ENCODE measurements at regions not wholly inside any gene's neighbourhood (a gene's known extent, or its start where the extent isn't known, plus 50 kb on each side); places are given as distances from the start of the nearest gene placed in this dataset.
"Not testable (repeated sequence)": the region's sequence is repeated elsewhere in the genome, so short reads cannot be mapped to it uniquely, and the experiment has no call there.

DNA sequence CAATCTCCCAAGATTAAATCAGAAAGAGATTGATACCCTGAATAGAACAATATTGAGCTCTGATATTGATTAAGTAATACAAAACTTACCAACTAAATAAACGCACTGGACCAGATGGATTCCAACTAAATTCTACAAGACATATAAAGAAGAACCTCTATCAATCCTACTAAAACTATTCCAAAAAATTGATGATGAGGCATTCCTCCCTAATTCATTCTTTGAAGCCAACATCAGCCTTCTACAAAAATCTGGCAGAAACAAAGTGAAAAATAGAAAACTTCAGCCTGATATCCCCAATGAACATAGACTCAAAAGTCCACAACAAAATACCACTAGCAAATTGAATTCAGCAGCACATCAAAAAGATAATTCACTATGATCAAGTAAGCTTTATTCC, 695.5 kb downstream of the NYAP2 start:
- H3K4me1 ChIP-seq (ENCODE audit: control insufficient read depth, insufficient read depth, low read length) = no peaks in the 10 kb centered on the region
- DNase-seq (no peak), ATAC-seq (no peak)
- WGBS = 90% methylated on average over 1 of the region's 1 CpG
- no peaks in the 10 kb centered on the region for H3K27me3 ChIP-seq (ENCODE audit: control insufficient read depth, insufficient read depth)
- no peak overlapping the region for H3K4me3 ChIP-seq (ENCODE audit: low read length)
- intact Hi-C loops (cut with DNase I) = no loop called here
- no peaks in the 10 kb centered on the region for H3K9me3 ChIP-seq (ENCODE audit: control insufficient read depth, low read length)
- no peak overlapping the region for H3K27ac ChIP-seq (ENCODE audit: low read length)

DNA sequence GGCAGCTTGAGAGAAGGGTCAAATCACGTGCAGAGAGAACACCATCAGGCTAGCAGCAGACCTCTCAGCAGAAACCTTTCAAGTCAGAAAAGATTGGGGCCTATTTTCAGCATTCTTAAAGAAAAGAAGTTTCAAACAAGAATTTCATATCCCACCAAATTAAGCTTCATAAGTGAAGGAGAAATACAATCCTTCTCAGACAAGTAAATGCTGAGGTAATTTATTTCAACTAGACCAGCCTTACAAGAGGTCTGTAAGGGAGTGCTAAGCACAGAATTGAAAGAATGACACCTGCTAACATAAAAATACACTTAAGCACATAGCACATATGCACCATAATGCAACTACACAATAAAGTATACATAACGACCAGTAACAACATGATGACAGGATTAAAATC, 693.9 kb downstream of the NYAP2 start:
- 77% methylated on average over 2 of the region's 2 CpGs for WGBS
- H3K9me3 ChIP-seq (ENCODE audit: control insufficient read depth, low read length) = no peaks in the 10 kb centered on the region

DNA sequence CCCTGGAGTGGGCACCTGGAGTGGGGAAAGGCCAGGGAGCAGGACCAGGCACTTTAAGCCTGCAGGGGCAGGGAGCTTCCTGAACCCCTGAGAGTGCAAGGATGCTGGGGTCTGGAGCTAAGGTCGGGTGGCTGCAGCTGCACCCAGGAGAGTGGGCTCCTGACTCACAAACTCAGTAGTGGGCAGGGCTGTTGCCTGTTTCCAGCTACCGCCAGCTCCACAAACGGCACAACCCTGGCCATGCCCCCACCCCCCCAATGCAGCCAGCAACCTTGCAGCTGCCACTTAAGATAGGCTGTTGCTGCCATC, 688.8 kb downstream of the NYAP2 start:
- DNase-seq (no peak), ATAC-seq (no peak)
- Histone ChIP-seq H3K27me3 (ENCODE audit: control insufficient read depth, insufficient read depth) (no peaks in the 10 kb centered on the region), H3K4me3 (ENCODE audit: low read length) (no peak overlapping the region), H3K27ac (ENCODE audit: low read length) (no peak overlapping the region), H3K9me3 (ENCODE audit: control insufficient read depth, low read length) (no peaks in the 10 kb centered on the region), H3K4me1 (ENCODE audit: control insufficient read depth, insufficient read depth, low read length) (no peaks in the 10 kb centered on the region)
- intact Hi-C loops (cut with DNase I) = no loop called here
- WGBS = 82% methylated on average over 3 of the region's 3 CpGs

More for the DNA sequence above, 693.9 kb downstream of the NYAP2 start:
- Histone ChIP-seq H3K4me3 (ENCODE audit: low read length) (no peak overlapping the region), H3K27ac (ENCODE audit: low read length) (no peak overlapping the region), H3K4me1 (ENCODE audit: control insufficient read depth, insufficient read depth, low read length) (no peaks in the 10 kb centered on the region), H3K27me3 (ENCODE audit: control insufficient read depth, insufficient read depth) (no peaks in the 10 kb centered on the region)
- DNase-seq = no peak
- intact Hi-C loops (cut with DNase I) = no loop called here
- ATAC-seq = no peak

DNA sequence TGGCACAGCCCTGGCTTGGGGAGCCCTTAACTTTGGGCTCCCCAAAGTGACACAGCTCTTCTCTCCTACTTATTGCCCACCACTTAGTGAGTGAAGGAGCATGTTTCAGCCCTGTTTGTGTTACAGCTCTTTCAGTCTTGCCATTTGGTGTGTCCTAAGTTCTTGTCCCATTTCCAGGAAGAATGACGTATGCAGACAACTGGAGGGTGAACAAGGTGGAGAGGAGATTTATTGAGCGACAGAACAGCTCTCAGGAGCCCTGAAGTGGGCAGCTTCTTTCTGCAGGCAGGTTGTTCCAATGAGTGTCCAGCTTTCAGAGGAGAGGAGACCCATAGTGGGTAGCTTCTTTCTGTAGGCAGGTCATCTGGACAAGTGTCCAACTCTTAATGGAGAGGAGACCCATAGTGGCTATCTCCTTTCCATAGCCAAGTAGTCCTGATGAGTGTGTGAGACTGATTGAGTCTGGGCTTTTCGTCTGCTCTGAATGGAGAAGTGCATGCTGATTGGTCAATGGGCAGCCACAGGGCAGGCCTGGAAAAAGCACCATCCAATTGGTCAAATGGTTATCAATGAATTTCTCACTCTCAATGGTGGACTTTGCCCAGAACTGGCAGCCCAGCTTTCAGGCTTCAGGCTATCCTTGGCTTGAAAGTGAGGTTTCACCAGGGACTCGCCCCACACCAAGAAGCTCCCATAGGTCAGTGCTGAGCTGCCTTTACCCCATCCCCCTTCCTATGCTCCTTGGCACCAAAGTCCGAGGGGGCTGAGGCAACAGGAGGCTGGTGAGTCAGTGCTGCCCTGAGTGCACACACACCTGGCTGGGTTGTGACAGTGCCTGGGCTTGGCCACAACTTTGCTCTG, 688.2 kb downstream of the NYAP2 start:
- Histone ChIP-seq H3K4me3 (ENCODE audit: low read length) (no peak overlapping the region), H3K27me3 (ENCODE audit: control insufficient read depth, insufficient read depth) (no peaks in the 10 kb centered on the region), H3K27ac (ENCODE audit: low read length) (no peak overlapping the region), H3K9me3 (ENCODE audit: control insufficient read depth, low read length) (no peaks in the 10 kb centered on the region), H3K4me1 (ENCODE audit: control insufficient read depth, insufficient read depth, low read length) (no peaks in the 10 kb centered on the region)
- DNase-seq (no peak), ATAC-seq (no peak)
- intact Hi-C loops (cut with DNase I) = no loop called here
- 85% methylated on average over 5 of the region's 5 CpGs for WGBS

DNA sequence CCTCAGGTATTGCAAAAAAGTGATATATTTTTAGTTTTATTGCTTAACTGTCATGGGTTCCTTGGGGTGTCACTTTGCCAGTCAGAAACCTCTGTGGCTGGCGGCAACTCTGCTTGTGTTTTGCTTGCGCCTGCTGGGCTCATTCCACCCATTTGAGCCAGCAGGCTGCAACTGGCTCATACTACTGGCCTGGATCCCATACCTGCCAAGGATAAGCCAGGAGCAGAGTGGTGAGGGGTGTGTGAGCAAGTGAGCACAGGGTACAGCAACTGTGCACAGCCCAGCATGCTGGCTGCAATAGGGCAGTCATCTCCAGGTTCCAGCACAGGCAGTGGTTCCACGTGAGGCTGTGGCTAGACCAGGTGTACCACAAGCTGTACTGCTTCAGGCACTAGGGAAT, 687.5 kb downstream of the NYAP2 start:
- intact Hi-C loops (cut with DNase I) = no loop called here
- 88% methylated on average over 3 of the region's 3 CpGs for WGBS
- Histone ChIP-seq H3K27ac (ENCODE audit: low read length) (no peak overlapping the region), H3K4me3 (ENCODE audit: low read length) (no peak overlapping the region), H3K9me3 (ENCODE audit: control insufficient read depth, low read length) (no peaks in the 10 kb centered on the region), H3K27me3 (ENCODE audit: control insufficient read depth, insufficient read depth) (no peaks in the 10 kb centered on the region), H3K4me1 (ENCODE audit: control insufficient read depth, insufficient read depth, low read length) (no peaks in the 10 kb centered on the region)
- ATAC-seq = no peak
- DNase-seq = no peak

DNA sequence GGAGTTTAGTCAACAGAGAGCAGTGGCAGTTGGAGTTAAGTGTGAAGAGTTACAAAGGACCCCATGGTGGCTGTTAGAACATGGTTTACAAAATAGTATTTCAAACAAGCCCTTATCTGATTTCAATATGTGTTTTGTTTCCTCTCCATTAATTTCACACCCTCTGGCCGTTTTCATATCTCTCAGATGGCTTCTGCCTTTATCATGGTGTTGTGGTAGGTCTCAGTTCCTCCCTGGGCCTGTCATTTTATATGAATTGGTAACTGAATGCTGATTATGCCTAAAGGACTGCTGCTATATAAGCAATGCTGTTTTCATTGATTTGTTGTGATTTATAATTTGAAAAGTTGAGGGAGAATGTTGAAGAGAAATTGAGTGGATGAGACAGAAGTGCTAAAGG, 686.7 kb downstream of the NYAP2 start:
- Histone ChIP-seq H3K9me3 (ENCODE audit: control insufficient read depth, low read length) (no peaks in the 10 kb centered on the region), H3K27ac (ENCODE audit: low read length) (no peak overlapping the region), H3K4me3 (ENCODE audit: low read length) (no peak overlapping the region), H3K4me1 (ENCODE audit: control insufficient read depth, insufficient read depth, low read length) (no peaks in the 10 kb centered on the region), H3K27me3 (ENCODE audit: control insufficient read depth, insufficient read depth) (no peaks in the 10 kb centered on the region)
- intact Hi-C loops (cut with DNase I) = no loop called here
- DNase-seq = no peak
- 13% methylated on average over 1 of the region's 1 CpG for WGBS
- no peak for ATAC-seq

DNA sequence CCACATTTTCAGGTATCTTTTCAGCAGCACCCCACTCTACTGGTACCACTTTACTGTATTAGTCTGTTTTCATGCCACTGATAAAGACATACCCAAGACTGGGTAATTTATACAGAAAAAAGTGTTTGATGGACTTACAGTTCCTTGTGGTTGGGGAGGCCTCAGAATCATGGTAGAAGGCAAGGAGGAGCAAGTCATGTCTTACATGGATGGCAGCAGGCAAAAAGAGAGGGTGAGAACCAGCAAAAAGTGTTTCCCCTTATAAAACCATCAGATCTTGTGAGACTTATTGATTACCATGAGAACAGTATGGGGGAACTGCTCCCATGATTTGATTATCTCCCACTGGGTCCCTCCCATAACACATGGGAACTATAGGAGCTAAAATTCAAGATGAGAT, 685.9 kb downstream of the NYAP2 start:
- ATAC-seq; H3K4me3 ChIP-seq (ENCODE audit: low read length); DNase-seq; H3K27me3 ChIP-seq (ENCODE audit: control insufficient read depth, insufficient read depth); intact Hi-C loops (cut with DNase I); H3K4me1 ChIP-seq (ENCODE audit: control insufficient read depth, insufficient read depth, low read length); H3K27ac ChIP-seq (ENCODE audit: low read length); H3K9me3 ChIP-seq (ENCODE audit: control insufficient read depth, low read length): not testable (repeated sequence)

DNA sequence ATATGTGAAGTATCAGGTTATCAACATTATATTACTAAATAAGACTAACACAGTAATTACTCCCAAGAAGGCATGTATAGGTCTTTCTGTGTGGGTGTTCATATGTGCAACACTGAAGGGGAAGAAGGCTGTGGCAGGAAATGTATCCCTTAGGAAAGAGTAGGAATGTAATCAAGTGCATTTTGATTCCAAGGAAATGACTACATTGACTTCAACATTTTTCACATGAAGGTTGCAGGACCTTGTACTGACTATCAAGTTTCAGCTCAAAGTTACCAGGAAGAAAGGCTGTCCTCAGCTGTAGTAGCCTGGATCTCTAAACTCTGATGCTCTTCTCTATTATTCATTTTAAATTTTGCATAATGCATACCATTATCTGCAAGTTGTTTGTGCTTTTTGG, 680.8 kb downstream of the NYAP2 start:
- Histone ChIP-seq H3K27me3 (ENCODE audit: control insufficient read depth, insufficient read depth) (no peaks in the 10 kb centered on the region), H3K4me1 (ENCODE audit: control insufficient read depth, insufficient read depth, low read length) (no peaks in the 10 kb centered on the region), H3K9me3 (ENCODE audit: control insufficient read depth, low read length) (no peaks in the 10 kb centered on the region), H3K4me3 (ENCODE audit: low read length) (no peak overlapping the region), H3K27ac (ENCODE audit: low read length) (no peak overlapping the region)
- no peak for ATAC-seq
- no peak for DNase-seq
- intact Hi-C loops (cut with DNase I) = no loop called here

DNA sequence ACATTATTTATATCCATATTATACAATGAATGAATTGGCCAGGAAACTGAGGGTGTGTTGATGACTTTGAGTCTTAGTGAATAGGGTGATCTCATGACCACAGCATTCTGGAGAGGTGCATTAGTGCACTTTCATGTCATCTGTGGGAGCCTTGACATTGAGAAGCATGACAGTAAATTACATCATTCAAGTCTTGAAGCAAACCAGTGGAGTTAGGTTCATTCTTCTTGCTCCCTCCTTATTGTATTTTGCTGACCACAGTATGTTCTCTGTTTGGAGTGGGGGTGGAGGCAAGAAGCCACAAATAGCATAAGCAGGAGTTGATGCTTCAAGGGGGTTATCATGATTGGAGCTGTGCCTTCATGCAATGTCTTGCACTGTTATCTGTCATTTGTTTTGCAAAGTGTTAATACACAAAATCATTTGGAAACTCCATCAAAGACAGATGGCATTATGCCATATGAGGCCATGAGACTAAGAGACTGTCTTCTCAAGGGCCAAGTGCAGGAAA, 680.2 kb downstream of the NYAP2 start:
- Histone ChIP-seq H3K27ac (ENCODE audit: low read length) (no peak overlapping the region), H3K9me3 (ENCODE audit: control insufficient read depth, low read length) (no peaks in the 10 kb centered on the region), H3K4me1 (ENCODE audit: control insufficient read depth, insufficient read depth, low read length) (no peaks in the 10 kb centered on the region), H3K27me3 (ENCODE audit: control insufficient read depth, insufficient read depth) (no peaks in the 10 kb centered on the region), H3K4me3 (ENCODE audit: low read length) (no peak overlapping the region)
- DNase-seq (no peak), ATAC-seq (no peak)
- intact Hi-C loops (cut with DNase I) = no loop called here

DNA sequence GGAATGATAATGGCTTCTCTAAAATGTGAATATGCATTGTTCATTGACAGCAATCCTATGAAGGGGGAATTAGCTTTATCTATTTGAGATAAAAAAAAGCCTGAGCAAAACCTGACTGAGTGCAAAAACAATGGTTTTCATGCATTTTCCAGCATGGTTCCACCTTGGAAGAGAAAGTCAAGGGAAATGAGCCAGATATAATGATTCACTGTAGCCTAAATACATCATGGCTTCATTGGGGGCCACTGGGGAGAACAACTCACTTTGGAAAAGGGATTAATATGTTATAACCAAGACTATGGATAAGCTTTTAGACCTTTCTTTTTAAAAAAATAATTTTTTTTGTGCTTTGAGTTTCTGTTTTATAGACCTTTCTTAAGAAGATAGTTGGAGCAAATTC, 679.7 kb downstream of the NYAP2 start:
- Histone ChIP-seq H3K4me3 (ENCODE audit: low read length) (no peak overlapping the region), H3K4me1 (ENCODE audit: control insufficient read depth, insufficient read depth, low read length) (no peaks in the 10 kb centered on the region), H3K27me3 (ENCODE audit: control insufficient read depth, insufficient read depth) (no peaks in the 10 kb centered on the region), H3K27ac (ENCODE audit: low read length) (no peak overlapping the region), H3K9me3 (ENCODE audit: control insufficient read depth, low read length) (no peaks in the 10 kb centered on the region)
- ATAC-seq (no peak), DNase-seq (no peak)
- intact Hi-C loops (cut with DNase I) = no loop called here

DNA sequence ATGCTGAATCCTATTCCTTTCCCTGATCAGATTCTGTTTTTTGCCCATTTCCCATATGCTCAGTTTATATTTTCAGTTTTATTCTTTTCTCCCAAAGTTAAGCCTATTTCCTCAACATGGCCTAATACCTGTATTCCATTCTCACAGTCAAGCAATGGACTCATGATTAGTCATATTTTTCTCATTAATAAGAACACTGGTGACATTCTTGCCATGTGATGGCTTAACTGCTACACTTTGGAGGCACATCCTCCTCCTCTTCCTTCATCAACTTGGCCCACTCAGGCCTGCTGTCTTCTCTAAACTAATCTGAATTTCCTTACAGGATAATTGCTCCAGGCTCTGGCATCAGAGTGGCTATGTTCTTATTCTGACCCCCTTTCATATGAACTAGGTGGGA, 679.2 kb downstream of the NYAP2 start:
- ATAC-seq (no peak), DNase-seq (no peak)
- intact Hi-C loops (cut with DNase I) = no loop called here
- no peak overlapping the region for H3K4me3 ChIP-seq (ENCODE audit: low read length)
- H3K9me3 ChIP-seq (ENCODE audit: control insufficient read depth, low read length) = no peaks in the 10 kb centered on the region
- H3K4me1 ChIP-seq (ENCODE audit: control insufficient read depth, insufficient read depth, low read length) = no peaks in the 10 kb centered on the region
- H3K27me3 ChIP-seq (ENCODE audit: control insufficient read depth, insufficient read depth) = no peaks in the 10 kb centered on the region
- H3K27ac ChIP-seq (ENCODE audit: low read length) = no peak overlapping the region

DNA sequence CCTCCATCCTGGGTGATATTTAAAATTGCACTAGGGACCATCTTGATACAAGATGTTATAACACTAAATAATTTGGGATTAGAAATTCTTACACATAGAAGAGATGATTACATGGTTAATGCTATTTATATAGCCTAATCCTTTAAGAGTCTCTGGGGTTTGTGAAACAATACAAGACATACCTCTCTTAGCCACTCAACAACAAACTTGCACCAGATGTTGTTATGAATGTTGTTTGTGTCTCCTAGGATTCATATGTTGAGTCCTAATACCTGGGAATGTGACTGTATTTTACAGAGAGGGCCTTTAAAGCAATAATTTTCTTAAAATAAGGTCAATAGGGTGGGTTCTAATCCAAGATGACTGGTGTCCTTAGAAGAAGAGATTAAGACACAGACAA, 678.3 kb downstream of the NYAP2 start:
- Histone ChIP-seq H3K27me3 (ENCODE audit: control insufficient read depth, insufficient read depth) (no peaks in the 10 kb centered on the region), H3K4me3 (ENCODE audit: low read length) (no peak overlapping the region), H3K27ac (ENCODE audit: low read length) (no peak overlapping the region), H3K4me1 (ENCODE audit: control insufficient read depth, insufficient read depth, low read length) (no peaks in the 10 kb centered on the region), H3K9me3 (ENCODE audit: control insufficient read depth, low read length) (no peaks in the 10 kb centered on the region)
- DNase-seq (no peak), ATAC-seq (no peak)
- intact Hi-C loops (cut with DNase I) = no loop called here
